Neural progenitor cell (in vitro differentiated cells): ENCODE measurements at regions not wholly inside any gene's neighbourhood (a gene's known extent, or its start where the extent isn't known, plus 50 kb on each side); places are given as distances from the start of the nearest gene placed in this dataset.
"Not testable (repeated sequence)": the region's sequence is repeated elsewhere in the genome, so short reads cannot be mapped to it uniquely, and the experiment has no call there.

Experiments used
- CTCF ChIP-seq: fragments of 200-600 bp; sonication (generic); IDR thresholded peaks from 2 replicates; pipeline ENCODE4 v1.5.1; 2017; ENCODE audit warnings: antibody characterized with exemption, mild to moderate bottlenecking
- EZH2 ChIP-seq: fragments of 200-600 bp; sonication (generic); IDR thresholded peaks from 2 replicates; pipeline ENCODE4 v1.6.1; 2017; ENCODE audit warnings: antibody characterized with exemption, mild to moderate bottlenecking, moderate library complexity

GRCh38 chrX:92589676-92590075 lies 810.5 kb downstream of the PCDH11X start:
- TF ChIP-seq CTCF, EZH2: not testable (repeated sequence)
